ENCODE measurements at regions not wholly inside any gene's neighbourhood (a gene's known extent, or its start where the extent isn't known, plus 50 kb on each side); places are given as distances from the start of the nearest gene placed in this dataset.

DNA sequence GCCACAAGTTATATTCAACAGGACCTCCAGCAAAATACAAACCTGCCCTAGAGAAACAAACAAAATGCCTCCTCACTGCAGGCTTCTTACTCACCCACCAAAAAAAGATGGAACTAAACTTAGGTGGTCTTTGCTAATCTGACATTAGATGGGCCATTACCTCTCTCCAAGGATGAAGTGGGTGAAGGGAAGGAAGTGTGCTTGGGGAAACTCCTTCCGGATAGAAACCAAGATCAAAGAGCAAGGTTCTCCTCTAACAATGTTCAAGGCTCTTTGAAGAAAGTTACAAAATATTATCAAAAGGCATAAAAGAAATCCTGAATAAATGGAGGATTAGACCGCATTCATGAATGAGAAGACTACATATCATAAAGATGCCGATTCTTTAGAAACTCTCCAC lies 187.5 kb downstream of the ADSS2 start:
- TF ChIP-seq POLR2AphosphoS5 (IDR thresholded peaks at IDR 0.05; ENCODE audit: borderline replicate concordance, low read depth, low read length) (no peak), FOXP2 (optimal IDR thresholded peaks at IDR 0.05; ENCODE audit: control extremely low read depth, extremely low read length, insufficient read depth) (no peak)

Measured in SK-N-MC (cell line).